Neural cell (in vitro differentiated cells): ENCODE measurements at regions not wholly inside any gene's neighbourhood (a gene's known extent, or its start where the extent isn't known, plus 50 kb on each side); places are given as distances from the start of the nearest gene placed in this dataset.

ENCODE experiments used
- H2AFZ ChIP-seq: fragments of 200-600, 300-800 bp; sonication (generic), shearing (Covaris generic); 2 replicates; pipeline ENCODE4 v1.6.0; 2014; ENCODE audit warnings: low read depth, mild to moderate bottlenecking, antibody characterized with exemption, low read length, moderate library complexity
- H3F3A ChIP-seq: fragments of 200-600 bp; shearing (Covaris generic); 2 replicates; pipeline ENCODE4 v1.6.1; 2016; ENCODE audit warnings: mild to moderate bottlenecking, moderate library complexity, mixed read lengths, antibody characterized with exemption, low read length; ENCODE audit not compliant: insufficient read depth, poor library complexity, severe bottlenecking
- H3K27ac ChIP-seq: fragments of 200-600, 300-800 bp; sonication (generic), shearing (Covaris generic); 2 replicates; pipeline ENCODE4 v1.5.1; 2014; ENCODE audit warnings: mild to moderate bottlenecking, low read length, moderate library complexity
- H3K27me3 ChIP-seq: fragments of 300-800, 200-600 bp; sonication (generic), shearing (Covaris generic); 2 replicates; pipeline ENCODE4 v1.6.0; 2014; ENCODE audit warnings: mild to moderate bottlenecking, low read depth, low read length, moderate library complexity; ENCODE audit not compliant: insufficient read depth
- H3K36me3 ChIP-seq: fragments of 300-800, 200-600 bp; sonication (generic), shearing (Covaris generic); 2 replicates; pipeline ENCODE4 v1.5.1; 2014; ENCODE audit warnings: mild to moderate bottlenecking, antibody characterized with exemption, low read length, moderate library complexity; ENCODE audit not compliant: insufficient read depth
- H3K4me2 ChIP-seq: fragments of 300-800, 200-600 bp; sonication (generic), shearing (Covaris generic); 2 replicates; pipeline ENCODE4 v1.6.0; 2014; ENCODE audit warnings: mild to moderate bottlenecking, low read length
- H3K4me3 ChIP-seq: fragments of 300-800, 200-600 bp; sonication (generic), shearing (Covaris generic); 2 replicates; pipeline ENCODE4 v1.5.1; 2014; ENCODE audit warnings: mild to moderate bottlenecking, low read length, moderate library complexity
- H3K79me2 ChIP-seq: fragments of 200-600 bp; shearing (Covaris generic); replicated peaks from 2 replicates; pipeline ENCODE4 v1.6.0; 2014; ENCODE audit warnings: mild to moderate bottlenecking, low read length, moderate library complexity; ENCODE audit not compliant: insufficient read depth
- H3K9ac ChIP-seq: fragments of 300-800, 200-600 bp; sonication (generic), shearing (Covaris generic); 2 replicates; pipeline ENCODE4 v1.6.1; 2016; ENCODE audit warnings: mild to moderate bottlenecking, low read length, mixed read lengths
- H3K9me2 ChIP-seq: fragments of 200-600 bp; shearing (Covaris generic); 2 replicates; pipeline ENCODE4 v1.6.1; 2016; ENCODE audit warnings: mild to moderate bottlenecking, low read length, mixed read lengths; ENCODE audit not compliant: insufficient read depth
- H3K9me3 ChIP-seq: fragments of 200-600, 300-800 bp; sonication (generic), shearing (Covaris generic); 2 replicates; pipeline ENCODE4 v1.6.1; 2016; ENCODE audit warnings: mild to moderate bottlenecking, mixed run types, low read length, moderate library complexity, mixed read lengths
- H4K20me1 ChIP-seq: fragments of 200-600 bp; shearing (Covaris generic); 2 replicates; pipeline ENCODE4 v1.6.1; 2016; ENCODE audit warnings: mild to moderate bottlenecking, mixed run types; ENCODE audit not compliant: insufficient read depth
- EP300 ChIP-seq: fragments of 450-650 bp; conservative IDR thresholded peaks from 2 replicates; pipeline ENCODE4 v1.6.1; 2014; ENCODE audit warnings: antibody characterized with exemption, mild to moderate bottlenecking, moderate library complexity; ENCODE audit not compliant: poor library complexity, severe bottlenecking
- EZH2 ChIP-seq: fragments of 200-600, 300-800 bp; shearing (Covaris generic), sonication (generic); IDR thresholded peaks from 2 replicates; pipeline ENCODE4 v1.6.1; 2014; ENCODE audit warnings: antibody characterized with exemption, low read length, borderline replicate concordance, mild to moderate bottlenecking; ENCODE audit not compliant: insufficient read depth, poor library complexity, severe bottlenecking
- MXI1 ChIP-seq: fragments of 450-650 bp; conservative IDR thresholded peaks from 2 replicates; pipeline ENCODE4 v1.6.1; 2014; ENCODE audit warnings: antibody characterized with exemption, mild to moderate bottlenecking; ENCODE audit not compliant: poor library complexity, severe bottlenecking
- POLR2AphosphoS5 ChIP-seq: IDR thresholded peaks from 2 replicates; pipeline ENCODE4 v1.6.1; 2012
- RAD21 ChIP-seq: fragments of 450-650 bp; conservative IDR thresholded peaks from 2 replicates; pipeline ENCODE4 v1.6.1; 2014; ENCODE audit warnings: antibody characterized with exemption, mild to moderate bottlenecking, moderate library complexity
- SMC3 ChIP-seq: fragments of 450-650 bp; conservative IDR thresholded peaks from 2 replicates; pipeline ENCODE4 v1.6.1; 2014; ENCODE audit warnings: antibody characterized with exemption, mild to moderate bottlenecking, moderate library complexity; ENCODE audit not compliant: poor library complexity
- TAF1 ChIP-seq: IDR thresholded peaks from 2 replicates; pipeline ENCODE4 v1.6.1; 2012; ENCODE audit warnings: low read depth
- TF ChIP-seq, protein P1 (sequence below): IDR thresholded peaks from 2 replicates; pipeline ENCODE4 v1.6.1; 2012; ENCODE audit warnings: borderline replicate concordance
- TF ChIP-seq, protein P2 (sequence below): fragments of 450-650 bp; IDR thresholded peaks from 2 replicates; pipeline ENCODE4 v1.5.1; 2014; ENCODE audit warnings: antibody characterized with exemption, mild to moderate bottlenecking, moderate library complexity; ENCODE audit not compliant: poor library complexity, severe bottlenecking

DNA sequence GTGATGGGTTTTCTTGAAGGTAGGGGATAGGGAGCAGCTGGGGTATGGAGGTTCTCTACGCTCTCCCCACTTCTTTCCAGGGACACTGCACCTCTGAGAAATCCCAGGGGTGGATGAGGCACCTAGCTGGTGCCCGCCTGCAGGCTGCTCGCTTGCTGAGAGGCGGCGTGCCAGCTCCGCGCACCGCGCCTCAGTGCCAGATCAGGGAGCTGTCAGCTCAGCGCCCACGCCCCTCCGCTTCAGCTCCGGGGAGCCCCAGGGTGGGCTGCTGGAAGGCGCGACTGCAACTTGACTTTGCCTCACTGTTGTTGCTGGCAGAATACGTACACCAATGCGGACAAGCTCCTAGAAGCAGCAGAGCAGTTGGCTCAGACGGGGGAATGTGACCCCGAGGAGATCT lies 345.7 kb upstream of the UMPS start:
- H3K4me3 ChIP-seq = no peak overlapping the region
- no peak overlapping the region for H3K27ac ChIP-seq

DNA sequence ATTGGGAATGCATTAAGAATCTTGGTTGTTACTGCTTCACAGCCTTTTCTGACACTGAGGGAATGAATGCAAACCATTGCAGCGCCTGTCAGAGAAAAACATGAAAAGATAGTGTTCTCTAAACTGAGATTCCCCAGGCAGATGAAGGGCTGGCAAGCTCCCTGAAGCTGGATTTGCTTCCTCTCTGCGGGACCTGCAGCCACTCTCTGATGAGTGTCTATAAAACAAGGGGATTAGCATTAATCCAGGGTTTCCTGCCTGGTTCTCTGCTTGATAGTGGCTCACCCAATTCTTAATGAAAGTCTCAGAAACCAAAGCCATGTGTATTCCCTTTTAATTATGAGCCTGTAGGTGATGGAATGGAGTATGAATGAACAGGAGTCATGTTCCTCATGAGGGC lies 344.3 kb upstream of the UMPS start:
- TF ChIP-seq RAD21 (no peak), EZH2 (no peak), TAF1 (no peak), MXI1 (no peak), EP300 (no peak), POLR2AphosphoS5 (no peak), SMC3 (no peak)
- TF ChIP-seq, protein P1, sequence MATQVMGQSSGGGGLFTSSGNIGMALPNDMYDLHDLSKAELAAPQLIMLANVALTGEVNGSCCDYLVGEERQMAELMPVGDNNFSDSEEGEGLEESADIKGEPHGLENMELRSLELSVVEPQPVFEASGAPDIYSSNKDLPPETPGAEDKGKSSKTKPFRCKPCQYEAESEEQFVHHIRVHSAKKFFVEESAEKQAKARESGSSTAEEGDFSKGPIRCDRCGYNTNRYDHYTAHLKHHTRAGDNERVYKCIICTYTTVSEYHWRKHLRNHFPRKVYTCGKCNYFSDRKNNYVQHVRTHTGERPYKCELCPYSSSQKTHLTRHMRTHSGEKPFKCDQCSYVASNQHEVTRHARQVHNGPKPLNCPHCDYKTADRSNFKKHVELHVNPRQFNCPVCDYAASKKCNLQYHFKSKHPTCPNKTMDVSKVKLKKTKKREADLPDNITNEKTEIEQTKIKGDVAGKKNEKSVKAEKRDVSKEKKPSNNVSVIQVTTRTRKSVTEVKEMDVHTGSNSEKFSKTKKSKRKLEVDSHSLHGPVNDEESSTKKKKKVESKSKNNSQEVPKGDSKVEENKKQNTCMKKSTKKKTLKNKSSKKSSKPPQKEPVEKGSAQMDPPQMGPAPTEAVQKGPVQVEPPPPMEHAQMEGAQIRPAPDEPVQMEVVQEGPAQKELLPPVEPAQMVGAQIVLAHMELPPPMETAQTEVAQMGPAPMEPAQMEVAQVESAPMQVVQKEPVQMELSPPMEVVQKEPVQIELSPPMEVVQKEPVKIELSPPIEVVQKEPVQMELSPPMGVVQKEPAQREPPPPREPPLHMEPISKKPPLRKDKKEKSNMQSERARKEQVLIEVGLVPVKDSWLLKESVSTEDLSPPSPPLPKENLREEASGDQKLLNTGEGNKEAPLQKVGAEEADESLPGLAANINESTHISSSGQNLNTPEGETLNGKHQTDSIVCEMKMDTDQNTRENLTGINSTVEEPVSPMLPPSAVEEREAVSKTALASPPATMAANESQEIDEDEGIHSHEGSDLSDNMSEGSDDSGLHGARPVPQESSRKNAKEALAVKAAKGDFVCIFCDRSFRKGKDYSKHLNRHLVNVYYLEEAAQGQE = no peak
- TF ChIP-seq, protein P2, sequence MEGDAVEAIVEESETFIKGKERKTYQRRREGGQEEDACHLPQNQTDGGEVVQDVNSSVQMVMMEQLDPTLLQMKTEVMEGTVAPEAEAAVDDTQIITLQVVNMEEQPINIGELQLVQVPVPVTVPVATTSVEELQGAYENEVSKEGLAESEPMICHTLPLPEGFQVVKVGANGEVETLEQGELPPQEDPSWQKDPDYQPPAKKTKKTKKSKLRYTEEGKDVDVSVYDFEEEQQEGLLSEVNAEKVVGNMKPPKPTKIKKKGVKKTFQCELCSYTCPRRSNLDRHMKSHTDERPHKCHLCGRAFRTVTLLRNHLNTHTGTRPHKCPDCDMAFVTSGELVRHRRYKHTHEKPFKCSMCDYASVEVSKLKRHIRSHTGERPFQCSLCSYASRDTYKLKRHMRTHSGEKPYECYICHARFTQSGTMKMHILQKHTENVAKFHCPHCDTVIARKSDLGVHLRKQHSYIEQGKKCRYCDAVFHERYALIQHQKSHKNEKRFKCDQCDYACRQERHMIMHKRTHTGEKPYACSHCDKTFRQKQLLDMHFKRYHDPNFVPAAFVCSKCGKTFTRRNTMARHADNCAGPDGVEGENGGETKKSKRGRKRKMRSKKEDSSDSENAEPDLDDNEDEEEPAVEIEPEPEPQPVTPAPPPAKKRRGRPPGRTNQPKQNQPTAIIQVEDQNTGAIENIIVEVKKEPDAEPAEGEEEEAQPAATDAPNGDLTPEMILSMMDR = no peak
- no peak overlapping the region for H2AFZ ChIP-seq
- H3K9ac ChIP-seq = no peak overlapping the region
- H3K9me3 ChIP-seq = no peaks in the 10 kb centered on the region
- H3F3A ChIP-seq = no peaks in the 10 kb centered on the region
- H3K36me3 ChIP-seq = peaks cover 13% of the 10 kb centered on the region
- H3K27ac ChIP-seq = no peak overlapping the region
- no peaks in the 10 kb centered on the region for H3K27me3 ChIP-seq
- H4K20me1 ChIP-seq = no peaks in the 10 kb centered on the region
- no peaks in the 10 kb centered on the region for H3K79me2 ChIP-seq
- H3K4me2 ChIP-seq = no peak overlapping the region
- no peaks in the 10 kb centered on the region for H3K9me2 ChIP-seq
- no peak overlapping the region for H3K4me3 ChIP-seq

More for the DNA sequence above, 345.7 kb upstream of the UMPS start:
- Histone ChIP-seq H4K20me1 (no peaks in the 10 kb centered on the region), H3K9ac (no peak overlapping the region), H3K27me3 (no peaks in the 10 kb centered on the region), H3K9me2 (no peaks in the 10 kb centered on the region), H3K9me3 (no peaks in the 10 kb centered on the region), H3K4me2 (no peak overlapping the region), H2AFZ (no peak overlapping the region), H3F3A (no peaks in the 10 kb centered on the region), H3K79me2 (no peaks in the 10 kb centered on the region), H3K36me3 (peaks cover 16% of the 10 kb centered on the region)
- TF ChIP-seq, protein P1 = no peak
- TF ChIP-seq EZH2 = no peak
- TF ChIP-seq TAF1 = no peak
- TF ChIP-seq RAD21 = no peak
- TF ChIP-seq MXI1 = no peak
- no peak for TF ChIP-seq SMC3
- TF ChIP-seq EP300 = no peak
- TF ChIP-seq, protein P2 = no peak
- TF ChIP-seq POLR2AphosphoS5 = no peak
